IMR-90 (cell line): ENCODE measurements at regions not wholly inside any gene's neighbourhood (a gene's known extent, or its start where the extent isn't known, plus 50 kb on each side); places are given as distances from the start of the nearest gene placed in this dataset.

Source experiments
- ATAC-seq: fragments of 200-7000 bp; cut with Tn5 transposase; 2 replicates; pipeline ENCODE4 v1.9.1; 2020; ENCODE audit warnings: low read depth, mild to moderate bottlenecking, moderate library complexity
- BruUV-seq: library from RNA; stranded (reverse); fragments of 400-500 nt; replicated peaks from 2 replicates; lab custom pipeline; 2021; lab: Mats Ljungman, UMichigan
- CTCF ChIA-PET: fragments of 300-600 bp; formaldehyde crosslinking; extraction: SDS; loops from one replicate; lab custom pipeline; 2021; ENCODE audit warnings: antibody characterized with exemption; lab: Yijun Ruan, JAX
- POLR2A ChIA-PET: fragments of 300-600 bp; sonication (Branson Sonifier 250); formaldehyde crosslinking; loops from one replicate; lab custom pipeline; 2022; ENCODE audit warnings: antibody characterized with exemption; ENCODE audit not compliant: unreplicated experiment; lab: Charles Lee
- DNase-seq: peaks from one replicate; pipeline ENCODE4 v3.0.0; 2013
- H2AFZ ChIP-seq: replicated peaks from 2 replicates; pipeline ENCODE3; 2013; ENCODE audit warnings: low read length, mild to moderate bottlenecking; ENCODE audit not compliant: poor library complexity
- H2AK5ac ChIP-seq: 2 replicates; pipeline ENCODE4 v1.6.1; 2013; ENCODE audit warnings: low read depth, low read length, inconsistent platforms
- H2AK9ac ChIP-seq: replicated peaks from 2 replicates; pipeline ENCODE3; 2013; ENCODE audit warnings: mild to moderate bottlenecking, low read depth, low read length, moderate library complexity; ENCODE audit not compliant: poor library complexity
- H2BK120ac ChIP-seq: 2 replicates; pipeline ENCODE4 v1.6.1; 2013; ENCODE audit warnings: low read depth, low read length, inconsistent platforms
- H2BK15ac ChIP-seq: 3 replicates; pipeline ENCODE4 v1.6.1; 2013; ENCODE audit warnings: low read depth, low read length, inconsistent platforms
- H2BK20ac ChIP-seq: 2 replicates; pipeline ENCODE4 v1.6.1; 2013; ENCODE audit warnings: low read depth, mild to moderate bottlenecking, inconsistent platforms, low read length, moderate library complexity
- H2BK5ac ChIP-seq: 2 replicates; pipeline ENCODE4 v1.6.1; 2013; ENCODE audit warnings: mild to moderate bottlenecking, low read depth, low read length, inconsistent platforms; ENCODE audit not compliant: poor library complexity, severe bottlenecking
- H3K14ac ChIP-seq: replicated peaks from 2 replicates; pipeline ENCODE4 v1.6.1; 2013; ENCODE audit warnings: low read depth, low read length, inconsistent platforms
- H3K18ac ChIP-seq: 2 replicates; pipeline ENCODE4 v1.6.1; 2013; ENCODE audit warnings: low read depth, low read length, control low read depth
- H3K23ac ChIP-seq: 2 replicates; pipeline ENCODE4 v1.6.1; 2013; ENCODE audit warnings: low read depth, low read length, inconsistent platforms
- H3K27ac ChIP-seq: 2 replicates; pipeline ENCODE4 v1.5.1; 2013; ENCODE audit warnings: mild to moderate bottlenecking, control low read depth, low read length; ENCODE audit not compliant: insufficient read depth
- H3K27me3 ChIP-seq: 2 replicates; pipeline ENCODE4 v1.6.1; 2013; ENCODE audit warnings: low read length; ENCODE audit not compliant: control insufficient read depth, insufficient read depth
- H3K36me3 ChIP-seq: 2 replicates; pipeline ENCODE4 v1.6.1; 2013; ENCODE audit warnings: low read length, mixed read lengths; ENCODE audit not compliant: control insufficient read depth, insufficient read depth
- H3K4ac ChIP-seq: 2 replicates; pipeline ENCODE4 v1.6.1; 2013; ENCODE audit warnings: low read depth, low read length, inconsistent platforms
- H3K4me1 ChIP-seq: 2 replicates; pipeline ENCODE4 v1.6.1; 2013; ENCODE audit warnings: low read length, mixed read lengths; ENCODE audit not compliant: control insufficient read depth, insufficient read depth
- H3K4me2 ChIP-seq: 2 replicates; pipeline ENCODE4 v1.6.1; 2013; ENCODE audit warnings: low read depth, mild to moderate bottlenecking, control low read depth, low read length, moderate library complexity
- H3K4me3 ChIP-seq: 2 replicates; pipeline ENCODE4 v1.5.1; 2013; ENCODE audit warnings: low read depth, mild to moderate bottlenecking, control low read depth, low read length, moderate library complexity; ENCODE audit not compliant: insufficient read depth
- H3K56ac ChIP-seq: 2 replicates; pipeline ENCODE4 v1.6.1; 2013; ENCODE audit warnings: low read length, inconsistent platforms; ENCODE audit not compliant: insufficient read depth; ENCODE audit errors: extremely low read depth
- H3K79me1 ChIP-seq, 2 experiments: 2 replicates each; pipeline ENCODE4 v1.6.1; 2013; ENCODE audit warnings: low read length in 2 of 2, inconsistent platforms in 1 of 2, low read depth in 1 of 2
- H3K9ac ChIP-seq: 2 replicates; pipeline ENCODE4 v1.6.1; 2013; ENCODE audit warnings: low read depth, low read length, control low read depth
- H3K9me1 ChIP-seq: 2 replicates; pipeline ENCODE4 v1.6.1; 2013; ENCODE audit warnings: low read length, inconsistent platforms; ENCODE audit not compliant: insufficient read depth
- H3K9me3 ChIP-seq: 2 replicates; pipeline ENCODE4 v1.6.1; 2013; ENCODE audit warnings: low read length; ENCODE audit not compliant: control insufficient read depth, insufficient read depth
- H4K20me1 ChIP-seq: 2 replicates; pipeline ENCODE4 v1.6.1; 2013; ENCODE audit warnings: low read length, inconsistent platforms; ENCODE audit not compliant: insufficient read depth
- H4K5ac ChIP-seq: 2 replicates; pipeline ENCODE4 v1.6.1; 2013; ENCODE audit warnings: mild to moderate bottlenecking, low read depth, low read length, control low read depth
- H4K8ac ChIP-seq, 2 experiments: 2 replicates each; pipeline ENCODE4 v1.6.1; 2013; ENCODE audit warnings: low read depth in 2 of 2, low read length in 2 of 2, control low read depth in 1 of 2, inconsistent platforms in 1 of 2
- H4K91ac ChIP-seq: 2 replicates; pipeline ENCODE4 v1.6.1; 2013; ENCODE audit warnings: low read depth, low read length, inconsistent platforms; ENCODE audit not compliant: insufficient read depth
- BHLHE40 ChIP-seq: fragments of 150-350 bp; IDR thresholded peaks from 2 replicates; pipeline ENCODE4 v1.6.1; 2016; ENCODE audit warnings: mild to moderate bottlenecking, low read depth, low read length
- CEBPB ChIP-seq: IDR thresholded peaks from 2 replicates; pipeline ENCODE4 v1.6.1; 2012; ENCODE audit warnings: low read depth, low read length, improper control_type of control experiment
- CHD1 ChIP-seq: IDR thresholded peaks from 2 replicates; pipeline ENCODE4 v1.6.1; 2012; ENCODE audit warnings: low read depth, low read length, improper control_type of control experiment
- FOS ChIP-seq: fragments of 150-350 bp; IDR thresholded peaks from 2 replicates; pipeline ENCODE4 v1.6.1; 2016; ENCODE audit warnings: low read depth, low read length
- MAFK ChIP-seq: IDR thresholded peaks from 2 replicates; pipeline ENCODE4 v1.6.1; 2012; ENCODE audit warnings: low read depth, low read length, improper control_type of control experiment
- MAZ ChIP-seq: IDR thresholded peaks from 2 replicates; pipeline ENCODE4 v1.6.1; 2012; ENCODE audit warnings: low read depth, mild to moderate bottlenecking, low read length, improper control_type of control experiment, moderate library complexity, borderline replicate concordance
- MXI1 ChIP-seq: IDR thresholded peaks from 2 replicates; pipeline ENCODE4 v1.6.1; 2012; ENCODE audit warnings: low read depth, mild to moderate bottlenecking, low read length, moderate library complexity, borderline replicate concordance
- NFE2L2 ChIP-seq: fragments of 150-350 bp; IDR thresholded peaks from 2 replicates; pipeline ENCODE4 v1.6.1; 2016; ENCODE audit warnings: low read depth, mild to moderate bottlenecking, low read length
- POLR2A ChIP-seq: IDR thresholded peaks from 2 replicates; pipeline ENCODE4 v1.6.1; 2012; ENCODE audit warnings: mild to moderate bottlenecking, low read depth, low read length
- RAD21 ChIP-seq: IDR thresholded peaks from 2 replicates; pipeline ENCODE4 v1.6.1; 2012; ENCODE audit warnings: low read length, improper control_type of control experiment
- RCOR1 ChIP-seq: IDR thresholded peaks from 2 replicates; pipeline ENCODE4 v1.6.1; 2012; ENCODE audit warnings: mild to moderate bottlenecking, low read length, improper control_type of control experiment; ENCODE audit not compliant: insufficient replicate concordance
- RFX5 ChIP-seq: IDR thresholded peaks from 2 replicates; pipeline ENCODE4 v1.8.0; 2012; ENCODE audit warnings: low read depth, mild to moderate bottlenecking, low read length, moderate library complexity
- SMC3 ChIP-seq: fragments of 150-350 bp; IDR thresholded peaks from 2 replicates; pipeline ENCODE4 v1.6.1; 2016; ENCODE audit warnings: low read depth, mild to moderate bottlenecking, antibody characterized with exemption, low read length, moderate library complexity
- WGBS, 2 experiments: methylation state at CpG; one replicate each; pipeline versions ENCODE4 v1.1.5 to v1.1.7; 2013; ENCODE audit warnings: missing lambda C conversion rate in 2 of 2; ENCODE audit not compliant: insufficient read length in 1 of 2; ENCODE audit errors: extremely low coverage in 2 of 2; 5-methylcytosine and 5-hydroxymethylcytosine counted together
- dilution Hi-C: fragments of 300-500 bp; cut with HindIII; formaldehyde crosslinking; loops from one replicate; pipeline ENCODE4 v1.14.3; 2018; ENCODE audit warnings: low sequenced_read_pairs; ENCODE audit not compliant: unreplicated experiment
- in situ Hi-C: fragments of 300-500 bp; cut with MboI; formaldehyde crosslinking; loops from 3 replicates; pipeline ENCODE4 v1.14.3; 2019; ENCODE audit warnings: low sequenced_read_pairs, inconsistent platforms, mixed read lengths
- intact Hi-C: fragments of 100-400 bp; cut with micrococcal nuclease; formaldehyde crosslinking; loops from 2 replicates; pipeline ENCODE4 v1.10.0; 2022
- TF ChIP-seq, protein P1 (sequence below): conservative IDR thresholded peaks from 2 replicates; pipeline ENCODE4 v1.5.1; 2012; ENCODE audit warnings: mild to moderate bottlenecking, low read depth, low read length, improper control_type of control experiment
- TF ChIP-seq, protein P2 (sequence below): fragments of 150-350 bp; IDR thresholded peaks from 2 replicates; pipeline ENCODE4 v1.6.1; 2017; ENCODE audit warnings: mild to moderate bottlenecking, antibody characterized with exemption, low read length, low read depth
- TF ChIP-seq, protein P3 (sequence below): fragments of 150-350 bp; IDR thresholded peaks from 2 replicates; pipeline ENCODE4 v1.6.1; 2016; ENCODE audit warnings: low read depth, mild to moderate bottlenecking, low read length, moderate library complexity, borderline replicate concordance

DNA sequence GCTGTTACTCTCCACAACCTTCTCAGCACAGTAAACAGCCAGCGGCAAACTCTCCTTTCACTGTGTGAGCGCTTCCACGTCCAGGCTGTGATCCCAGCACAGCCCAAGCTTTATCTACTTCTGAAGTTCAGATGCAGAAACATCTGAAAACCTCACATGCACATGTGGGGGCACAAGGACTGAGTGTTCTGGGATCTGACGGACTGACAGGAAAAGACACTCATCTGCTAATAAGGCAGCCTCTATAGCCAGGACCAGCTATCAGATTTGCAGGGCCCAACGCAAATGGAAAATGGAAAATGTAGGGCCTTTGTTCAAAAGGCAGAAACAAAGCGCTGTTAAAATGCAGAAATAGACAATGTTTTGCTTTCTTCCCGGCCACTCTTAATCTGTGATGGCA is 133.8 kb upstream of the ARHGAP28 start:
- Histone ChIP-seq H3K9ac (no peak overlapping the region), H3K18ac (no peak overlapping the region), H4K20me1 (no peaks in the 10 kb centered on the region), H3K4ac (no peak overlapping the region), H3K9me3 (no peaks in the 10 kb centered on the region), H2BK15ac (no peak overlapping the region), H4K5ac (no peak overlapping the region), H3K23ac (no peak overlapping the region), H2AFZ (no peak overlapping the region), H3K4me3 (no peak overlapping the region), H4K8ac (no peak overlapping the region), H3K27ac (no peak overlapping the region), H2BK5ac (no peak overlapping the region), H3K36me3 (no peaks in the 10 kb centered on the region), H4K91ac (no peak overlapping the region), H2AK5ac (no peak overlapping the region), H3K9me1 (no peaks in the 10 kb centered on the region), H3K79me1 (no peaks in the 10 kb centered on the region), H3K4me1 (no peaks in the 10 kb centered on the region; the same call in 1 of the 2 replicates), H3K27me3 (peaks cover 2% of the 10 kb centered on the region), H3K56ac (no peak overlapping the region), H2AK9ac (no peak overlapping the region), H3K4me2 (no peak overlapping the region), H3K14ac (no peak overlapping the region), H2BK20ac (no peak overlapping the region), H2BK120ac (no peak overlapping the region)
- POLR2A ChIA-PET, result no interaction called here
- BruUV-seq, result no TSS peak
- ATAC-seq (no peak), DNase-seq (no peak)
- intact Hi-C loops (no loop called here), in situ Hi-C loops (no loop called here), dilution Hi-C loops (no loop called here)
- TF ChIP-seq, protein P1, sequence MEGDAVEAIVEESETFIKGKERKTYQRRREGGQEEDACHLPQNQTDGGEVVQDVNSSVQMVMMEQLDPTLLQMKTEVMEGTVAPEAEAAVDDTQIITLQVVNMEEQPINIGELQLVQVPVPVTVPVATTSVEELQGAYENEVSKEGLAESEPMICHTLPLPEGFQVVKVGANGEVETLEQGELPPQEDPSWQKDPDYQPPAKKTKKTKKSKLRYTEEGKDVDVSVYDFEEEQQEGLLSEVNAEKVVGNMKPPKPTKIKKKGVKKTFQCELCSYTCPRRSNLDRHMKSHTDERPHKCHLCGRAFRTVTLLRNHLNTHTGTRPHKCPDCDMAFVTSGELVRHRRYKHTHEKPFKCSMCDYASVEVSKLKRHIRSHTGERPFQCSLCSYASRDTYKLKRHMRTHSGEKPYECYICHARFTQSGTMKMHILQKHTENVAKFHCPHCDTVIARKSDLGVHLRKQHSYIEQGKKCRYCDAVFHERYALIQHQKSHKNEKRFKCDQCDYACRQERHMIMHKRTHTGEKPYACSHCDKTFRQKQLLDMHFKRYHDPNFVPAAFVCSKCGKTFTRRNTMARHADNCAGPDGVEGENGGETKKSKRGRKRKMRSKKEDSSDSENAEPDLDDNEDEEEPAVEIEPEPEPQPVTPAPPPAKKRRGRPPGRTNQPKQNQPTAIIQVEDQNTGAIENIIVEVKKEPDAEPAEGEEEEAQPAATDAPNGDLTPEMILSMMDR, result no peak
- TF ChIP-seq RCOR1, result no peak
- no peak for TF ChIP-seq SMC3
- no peak for TF ChIP-seq RAD21
- TF ChIP-seq RFX5, result no peak
- TF ChIP-seq MAFK, result no peak
- TF ChIP-seq, protein P2, sequence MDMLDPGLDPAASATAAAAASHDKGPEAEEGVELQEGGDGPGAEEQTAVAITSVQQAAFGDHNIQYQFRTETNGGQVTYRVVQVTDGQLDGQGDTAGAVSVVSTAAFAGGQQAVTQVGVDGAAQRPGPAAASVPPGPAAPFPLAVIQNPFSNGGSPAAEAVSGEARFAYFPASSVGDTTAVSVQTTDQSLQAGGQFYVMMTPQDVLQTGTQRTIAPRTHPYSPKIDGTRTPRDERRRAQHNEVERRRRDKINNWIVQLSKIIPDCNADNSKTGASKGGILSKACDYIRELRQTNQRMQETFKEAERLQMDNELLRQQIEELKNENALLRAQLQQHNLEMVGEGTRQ, result no peak
- no peak for TF ChIP-seq CEBPB
- TF ChIP-seq NFE2L2, result no peak
- no peak for TF ChIP-seq MAZ
- TF ChIP-seq POLR2A, result no peak
- TF ChIP-seq MXI1, result no peak
- no peak for TF ChIP-seq BHLHE40
- TF ChIP-seq, protein P3, sequence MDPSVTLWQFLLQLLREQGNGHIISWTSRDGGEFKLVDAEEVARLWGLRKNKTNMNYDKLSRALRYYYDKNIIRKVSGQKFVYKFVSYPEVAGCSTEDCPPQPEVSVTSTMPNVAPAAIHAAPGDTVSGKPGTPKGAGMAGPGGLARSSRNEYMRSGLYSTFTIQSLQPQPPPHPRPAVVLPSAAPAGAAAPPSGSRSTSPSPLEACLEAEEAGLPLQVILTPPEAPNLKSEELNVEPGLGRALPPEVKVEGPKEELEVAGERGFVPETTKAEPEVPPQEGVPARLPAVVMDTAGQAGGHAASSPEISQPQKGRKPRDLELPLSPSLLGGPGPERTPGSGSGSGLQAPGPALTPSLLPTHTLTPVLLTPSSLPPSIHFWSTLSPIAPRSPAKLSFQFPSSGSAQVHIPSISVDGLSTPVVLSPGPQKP, result no peak
- no peak for TF ChIP-seq CHD1
- TF ChIP-seq FOS, result no peak
- 87% methylated on average over 3 of the region's 7 CpGs; no CpG with 5 or more reads in 1 of the 2 experiments for WGBS, 2 experiments
- CTCF ChIA-PET, result no interaction called here
